ENCODE measurements at regions not wholly inside any gene's neighbourhood (a gene's known extent, or its start where the extent isn't known, plus 50 kb on each side); places are given as distances from the start of the nearest gene placed in this dataset.

DNA sequence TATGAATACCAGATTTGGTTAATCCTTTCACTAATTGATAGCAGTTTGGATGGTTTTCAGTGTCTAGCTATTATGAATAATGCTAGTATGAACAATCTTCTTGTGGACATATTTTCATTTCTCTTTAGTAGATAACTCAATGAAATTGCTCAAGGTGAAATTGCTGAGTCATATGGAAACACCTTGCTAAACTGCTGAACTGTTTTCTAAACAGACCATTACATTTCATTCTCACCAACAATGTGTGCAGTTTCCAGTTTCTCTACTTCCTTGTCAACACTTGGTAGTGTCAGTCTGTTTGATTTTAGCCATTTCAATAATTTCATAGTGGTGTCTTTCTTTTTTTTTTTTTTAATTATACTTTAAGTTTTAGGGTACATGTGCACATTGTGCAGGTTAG is 250.0 kb downstream of the HRH4 start:
- CTCF ChIA-PET (ENCODE audit: unreplicated experiment): no interaction called here

GRCh38 chr18:24719791-24720190 is 259.4 kb downstream of the HRH4 start:
- no peaks in the 10 kb centered on the region for H3K79me2 ChIP-seq (ENCODE audit: insufficient read depth, low read depth, low read length)
- no peak overlapping the region for H3K4me2 ChIP-seq (ENCODE audit: low read length)
- H3K4me1 ChIP-seq (ENCODE audit: insufficient read depth, low read length, poor library complexity, severe bottlenecking): no peaks in the 10 kb centered on the region
- TF ChIP-seq CTCF (conservative IDR thresholded peaks at IDR 0.05; ENCODE audit: low read length): no peak
- TF ChIP-seq EZH2phosphoT487 (IDR thresholded peaks at IDR 0.05; ENCODE audit: borderline replicate concordance, low read depth, low read length): no peak
- H3K27ac ChIP-seq (ENCODE audit: low read depth, low read length, poor library complexity, severe bottlenecking): no peak overlapping the region
- no peaks in the 10 kb centered on the region for H3K36me3 ChIP-seq (ENCODE audit: insufficient read depth, low read length)
- no peak overlapping the region for H2AFZ ChIP-seq (ENCODE audit: low read length)
- DNase-seq (ENCODE audit: low spot score): no peak
- no TSS peak for BruUV-seq (replicated peaks)
- no peaks in the 10 kb centered on the region for H3K9me2 ChIP-seq (ENCODE audit: insufficient read depth, low read length)
- intact Hi-C loops (cut with micrococcal nuclease; ENCODE audit: unreplicated experiment): no loop called here
- H3K4me3 ChIP-seq (ENCODE audit: low read depth, low read length, poor library complexity, severe bottlenecking): no peak overlapping the region
- ChIA-PET CTCF (ENCODE audit: unreplicated experiment) (no interaction called here), POLR2A (no interaction called here)
- H3K9me3 ChIP-seq (ENCODE audit: low read length): no peaks in the 10 kb centered on the region
- no peaks in the 10 kb centered on the region for H4K20me1 ChIP-seq (ENCODE audit: insufficient read depth, low read length)

More for the DNA sequence above, 250.0 kb downstream of the HRH4 start:
- POLR2A ChIA-PET: no interaction called here
- H3K4me2 ChIP-seq (ENCODE audit: low read length): no peak overlapping the region
- H3K9me3 ChIP-seq (ENCODE audit: low read length): no peaks in the 10 kb centered on the region
- no peak overlapping the region for H2AFZ ChIP-seq (ENCODE audit: low read length)
- no peak for DNase-seq (ENCODE audit: low spot score)
- no peaks in the 10 kb centered on the region for H4K20me1 ChIP-seq (ENCODE audit: insufficient read depth, low read length)
- TF ChIP-seq EZH2phosphoT487 (IDR thresholded peaks at IDR 0.05; ENCODE audit: borderline replicate concordance, low read depth, low read length) (no peak), CTCF (conservative IDR thresholded peaks at IDR 0.05; ENCODE audit: low read length) (no peak)
- no peaks in the 10 kb centered on the region for H3K79me2 ChIP-seq (ENCODE audit: insufficient read depth, low read depth, low read length)
- no TSS peak for BruUV-seq (replicated peaks)
- no peaks in the 10 kb centered on the region for H3K36me3 ChIP-seq (ENCODE audit: insufficient read depth, low read length)
- no peaks in the 10 kb centered on the region for H3K4me1 ChIP-seq (ENCODE audit: insufficient read depth, low read length, poor library complexity, severe bottlenecking)
- intact Hi-C loops (cut with micrococcal nuclease; ENCODE audit: unreplicated experiment): no loop called here
- no peak overlapping the region for H3K27ac ChIP-seq (ENCODE audit: low read depth, low read length, poor library complexity, severe bottlenecking)
- no peaks in the 10 kb centered on the region for H3K9me2 ChIP-seq (ENCODE audit: insufficient read depth, low read length)
- no peak overlapping the region for H3K4me3 ChIP-seq (ENCODE audit: low read depth, low read length, poor library complexity, severe bottlenecking)

GRCh38 chr18:24721388-24721787 is 261.0 kb downstream of the HRH4 start:
- Histone ChIP-seq H4K20me1 (ENCODE audit: insufficient read depth, low read length) (no peaks in the 10 kb centered on the region), H3K79me2 (ENCODE audit: insufficient read depth, low read depth, low read length) (no peaks in the 10 kb centered on the region), H3K9me3 (ENCODE audit: low read length) (no peaks in the 10 kb centered on the region), H3K9me2 (ENCODE audit: insufficient read depth, low read length) (no peaks in the 10 kb centered on the region), H3K4me3 (ENCODE audit: low read depth, low read length, poor library complexity, severe bottlenecking) (no peak overlapping the region), H3K4me2 (ENCODE audit: low read length) (no peak overlapping the region), H3K27ac (ENCODE audit: low read depth, low read length, poor library complexity, severe bottlenecking) (no peak overlapping the region), H3K36me3 (ENCODE audit: insufficient read depth, low read length) (no peaks in the 10 kb centered on the region), H3K4me1 (ENCODE audit: insufficient read depth, low read length, poor library complexity, severe bottlenecking) (no peaks in the 10 kb centered on the region), H2AFZ (ENCODE audit: low read length) (no peak overlapping the region)
- intact Hi-C loops (cut with micrococcal nuclease; ENCODE audit: unreplicated experiment): no loop called here
- TF ChIP-seq EZH2phosphoT487 (IDR thresholded peaks at IDR 0.05; ENCODE audit: borderline replicate concordance, low read depth, low read length): no peak
- TF ChIP-seq CTCF (conservative IDR thresholded peaks at IDR 0.05; ENCODE audit: low read length): no peak
- no TSS peak for BruUV-seq (replicated peaks)
- DNase-seq (ENCODE audit: low spot score): no peak
- CTCF ChIA-PET (ENCODE audit: unreplicated experiment): no interaction called here
- POLR2A ChIA-PET: no interaction called here

Data from OCI-LY7 (cell line).